ENCODE measurements at regions not wholly inside any gene's neighbourhood (a gene's known extent, or its start where the extent isn't known, plus 50 kb on each side); places are given as distances from the start of the nearest gene placed in this dataset.

- no peak for DNase-seq (ENCODE audit: low spot score)
- WGBS (ENCODE audit: low lambda C conversion rate, missing lambda C conversion rate), result 97% methylated on average over 20 of the region's 20 CpGs
- TF ChIP-seq CTCF (IDR thresholded peaks at IDR 0.05; ENCODE audit: poor library complexity) (no peak), EZH2 (IDR thresholded peaks at IDR 0.05; ENCODE audit: borderline replicate concordance) (no peak), EZH2phosphoT487 (IDR thresholded peaks at IDR 0.05; ENCODE audit: low read depth, severe bottlenecking, unreplicated experiment) (no peak)
- Histone ChIP-seq H2AFZ (no peak overlapping the region), H3K4me2 (no peak overlapping the region), H3K36me3 (replicated peaks; ENCODE audit: insufficient read depth, low read depth) (no peaks in the 10 kb centered on the region), H3K27me3 (no peaks in the 10 kb centered on the region), H3K9me2 (replicated peaks; ENCODE audit: insufficient read depth) (no peaks in the 10 kb centered on the region), H3K4me1 (ENCODE audit: insufficient read depth) (peaks cover 13% of the 10 kb centered on the region), H3K4me3 (no peak overlapping the region), H4K20me1 (ENCODE audit: insufficient read depth, poor library complexity, severe bottlenecking) (no peaks in the 10 kb centered on the region), H3K9me3 (ENCODE audit: low read depth) (no peaks in the 10 kb centered on the region), H3K79me2 (no peaks in the 10 kb centered on the region), H3K27ac (no peak overlapping the region)
Measured at GRCh38 chr14:104435147-104436046, 144.2 kb upstream of the C14orf180 start.

DNA sequence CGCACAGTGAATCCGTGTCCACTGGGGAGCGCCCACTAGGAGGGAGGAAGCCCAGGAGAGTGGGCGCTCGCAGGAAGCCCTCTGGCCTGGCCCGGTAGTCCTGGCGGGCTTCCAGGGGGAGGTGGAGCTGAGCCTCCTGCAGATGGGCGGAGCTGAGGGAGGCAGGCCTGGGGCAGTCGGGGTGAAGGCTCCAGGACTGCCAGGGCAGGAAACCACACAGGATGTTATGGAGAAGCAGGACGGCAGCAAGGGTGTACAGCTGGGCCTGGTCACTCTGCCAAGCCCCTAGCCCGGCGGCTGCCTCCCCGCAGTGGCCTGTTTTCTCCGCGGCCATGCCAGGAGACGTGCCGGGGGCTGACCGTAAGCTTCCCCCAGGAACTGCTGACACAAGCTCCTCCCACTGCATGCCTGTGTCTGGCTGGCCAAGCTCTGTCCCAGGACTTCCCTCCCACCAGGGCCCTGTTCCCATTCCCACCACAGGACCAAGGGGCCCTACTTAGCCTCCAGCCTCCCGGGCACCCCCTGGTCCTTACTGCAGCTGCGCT, 143.4 kb upstream of the C14orf180 start:
- DNase-seq (ENCODE audit: low spot score), result peak; percentile 49
- Histone ChIP-seq H3K36me3 (replicated peaks; ENCODE audit: insufficient read depth, low read depth) (no peaks in the 10 kb centered on the region), H4K20me1 (ENCODE audit: insufficient read depth, poor library complexity, severe bottlenecking) (no peaks in the 10 kb centered on the region), H3K4me3 (no peak overlapping the region), H3K4me2 (no peak overlapping the region), H3K4me1 (ENCODE audit: insufficient read depth) (peaks cover 13% of the 10 kb centered on the region), H3K27ac (no peak overlapping the region), H3K79me2 (no peaks in the 10 kb centered on the region), H3K27me3 (no peaks in the 10 kb centered on the region), H3K9me2 (replicated peaks; ENCODE audit: insufficient read depth) (no peaks in the 10 kb centered on the region), H3K9me3 (ENCODE audit: low read depth) (no peaks in the 10 kb centered on the region), H2AFZ (no peak overlapping the region)
- TF ChIP-seq EZH2phosphoT487 (IDR thresholded peaks at IDR 0.05; ENCODE audit: low read depth, severe bottlenecking, unreplicated experiment) (no peak), EZH2 (IDR thresholded peaks at IDR 0.05; ENCODE audit: borderline replicate concordance) (no peak), CTCF (IDR thresholded peaks at IDR 0.05; ENCODE audit: poor library complexity) (no peak)
- WGBS (ENCODE audit: low lambda C conversion rate, missing lambda C conversion rate), result 48% methylated on average over 20 of the region's 20 CpGs

- H3K4me2 ChIP-seq, result no peak overlapping the region
- no peaks in the 10 kb centered on the region for H3K79me2 ChIP-seq
- H2AFZ ChIP-seq, result no peak overlapping the region
- no peaks in the 10 kb centered on the region for H3K9me3 ChIP-seq (ENCODE audit: low read depth)
- TF ChIP-seq EZH2 (IDR thresholded peaks at IDR 0.05; ENCODE audit: borderline replicate concordance) (no peak), EZH2phosphoT487 (IDR thresholded peaks at IDR 0.05; ENCODE audit: low read depth, severe bottlenecking, unreplicated experiment) (no peak), CTCF (IDR thresholded peaks at IDR 0.05; ENCODE audit: poor library complexity) (no peak)
- 76% methylated on average over 15 of the region's 15 CpGs for WGBS (ENCODE audit: low lambda C conversion rate, missing lambda C conversion rate)
- no peaks in the 10 kb centered on the region for H4K20me1 ChIP-seq (ENCODE audit: insufficient read depth, poor library complexity, severe bottlenecking)
- peaks cover 13% of the 10 kb centered on the region for H3K4me1 ChIP-seq (ENCODE audit: insufficient read depth)
- no peaks in the 10 kb centered on the region for H3K27me3 ChIP-seq
- DNase-seq (ENCODE audit: low spot score), result no peak
- H3K4me3 ChIP-seq, result no peak overlapping the region
- no peaks in the 10 kb centered on the region for H3K36me3 ChIP-seq (replicated peaks; ENCODE audit: insufficient read depth, low read depth)
- H3K27ac ChIP-seq, result no peak overlapping the region
- no peaks in the 10 kb centered on the region for H3K9me2 ChIP-seq (replicated peaks; ENCODE audit: insufficient read depth)
Measured at GRCh38 chr14:104436741-104437701, 142.5 kb upstream of the C14orf180 start.
